Coronary artery (tissue), 2 donors: ENCODE measurements at regions not wholly inside any gene's neighbourhood (a gene's known extent, or its start where the extent isn't known, plus 50 kb on each side); places are given as distances from the start of the nearest gene placed in this dataset.
"Not testable (repeated sequence)": the region's sequence is repeated elsewhere in the genome, so short reads cannot be mapped to it uniquely, and the experiment has no call there.

Experiments
- DNase-seq: peaks from one replicate; pipeline ENCODE4 v3.0.0-alpha.2; 2017; ENCODE audit warnings: low spot score
- H3K27ac ChIP-seq, 2 donors: fragments of 200-600 bp; sonication (generic); one replicate each; pipeline ENCODE4 v1.5.1; 2016 to 2019
- H3K4me3 ChIP-seq: fragments of 200-600 bp; sonication (generic); 2 replicates; pipeline ENCODE4 v1.5.1; 2016; ENCODE audit warnings: mild to moderate bottlenecking, moderate library complexity
- CTCF ChIP-seq: fragments of 200-600 bp; sonication (generic); IDR thresholded peaks from one replicate; pipeline ENCODE4 v1.5.1; 2019; ENCODE audit warnings: antibody characterized with exemption

- no peak overlapping the region for H3K27ac ChIP-seq
- no peak for DNase-seq
- no peak overlapping the region for H3K4me3 ChIP-seq
- TF ChIP-seq CTCF: no peak
Observed at GRCh38 chr6:165766026-165766425, 103.0 kb upstream of the PDE10A start.

DNA sequence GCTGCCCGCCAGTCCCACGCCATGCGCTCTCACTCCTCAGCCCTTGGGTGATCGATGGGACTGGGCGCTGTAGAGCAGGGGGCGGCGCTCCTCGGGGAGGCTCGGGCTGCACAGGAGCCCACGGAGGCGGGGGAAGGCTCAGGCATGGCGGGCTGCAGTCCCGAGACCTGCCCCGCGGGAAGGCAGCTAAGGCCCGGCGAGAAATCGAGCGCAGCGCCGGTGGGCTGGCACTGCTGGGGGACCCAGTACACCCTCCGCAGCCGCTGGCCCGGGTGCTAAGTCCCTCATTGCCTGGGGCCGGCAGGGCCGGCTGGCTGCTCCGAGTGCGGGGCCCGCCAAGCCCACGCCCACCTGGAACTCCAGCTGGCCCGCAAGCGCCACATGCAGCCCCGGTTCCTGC lies 102.2 kb upstream of the PDE10A start:
- DNase-seq, H3K27ac ChIP-seq, H3K4me3 ChIP-seq: not testable (repeated sequence)

DNA sequence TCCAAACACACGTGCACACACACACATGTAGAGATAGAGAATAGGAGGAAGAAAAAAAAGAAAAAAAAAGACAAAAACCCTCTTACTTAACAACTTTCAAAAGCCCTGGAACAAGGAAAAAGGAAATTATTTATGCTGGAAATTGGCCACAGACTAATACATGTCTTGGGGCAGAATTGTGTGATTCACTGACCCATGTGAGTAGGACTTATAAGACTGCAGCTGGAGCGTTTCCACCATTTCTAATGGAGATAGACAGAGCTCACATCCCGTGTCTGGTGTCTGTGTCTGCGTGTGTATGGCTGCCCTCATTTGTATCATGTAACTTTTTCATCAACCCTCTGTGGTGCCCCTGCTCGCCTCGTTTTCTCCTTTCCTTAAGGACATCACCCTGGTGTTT lies 99.8 kb upstream of the PDE10A start:
- no peak overlapping the region for H3K27ac ChIP-seq
- TF ChIP-seq CTCF: no peak
- no peak for DNase-seq
- no peak overlapping the region for H3K4me3 ChIP-seq

DNA sequence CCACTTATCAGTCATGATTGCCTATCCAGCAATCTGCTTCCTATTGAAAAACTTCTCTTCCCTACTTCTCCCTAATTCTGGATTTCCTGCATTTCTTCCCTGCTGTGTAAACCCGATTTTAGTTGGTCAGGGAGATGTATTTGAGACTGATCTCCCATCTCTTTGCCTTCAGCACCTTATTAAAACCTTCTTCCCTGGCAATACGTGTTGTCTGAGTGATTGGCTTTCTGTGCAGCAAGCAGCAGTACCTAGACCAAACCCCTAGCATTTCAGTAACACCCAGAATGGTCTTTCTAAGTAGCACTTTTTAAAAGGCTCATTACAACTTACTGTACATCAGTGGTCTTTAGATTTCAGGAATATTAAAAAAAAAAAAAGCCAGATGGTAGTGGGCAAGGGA lies 99.1 kb upstream of the PDE10A start:
- H3K27ac ChIP-seq: no peak overlapping the region
- no peak overlapping the region for H3K4me3 ChIP-seq
- DNase-seq: no peak
- no peak for TF ChIP-seq CTCF

DNA sequence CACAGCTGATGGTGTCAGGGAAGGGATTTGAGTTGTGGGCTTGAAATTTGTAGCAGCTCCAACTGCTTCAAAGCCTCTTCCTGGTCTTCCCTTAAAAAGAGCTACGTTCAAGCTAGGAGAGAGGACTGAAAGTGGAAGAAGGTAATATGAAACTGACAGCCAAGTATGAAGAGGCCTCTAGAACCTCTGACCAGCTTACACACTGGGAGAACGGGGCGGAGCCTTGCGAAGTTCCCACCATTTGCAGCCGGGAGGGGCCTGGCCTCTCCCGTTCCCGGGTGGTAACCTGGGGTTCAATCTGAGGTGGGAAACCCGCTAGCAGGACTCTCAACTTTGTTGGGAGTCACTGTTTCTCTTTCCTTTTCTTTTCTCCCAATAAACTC lies 97.8 kb upstream of the PDE10A start:
- no peak overlapping the region for H3K4me3 ChIP-seq
- no peak for TF ChIP-seq CTCF
- DNase-seq: no peak
- no peak overlapping the region for H3K27ac ChIP-seq

DNA sequence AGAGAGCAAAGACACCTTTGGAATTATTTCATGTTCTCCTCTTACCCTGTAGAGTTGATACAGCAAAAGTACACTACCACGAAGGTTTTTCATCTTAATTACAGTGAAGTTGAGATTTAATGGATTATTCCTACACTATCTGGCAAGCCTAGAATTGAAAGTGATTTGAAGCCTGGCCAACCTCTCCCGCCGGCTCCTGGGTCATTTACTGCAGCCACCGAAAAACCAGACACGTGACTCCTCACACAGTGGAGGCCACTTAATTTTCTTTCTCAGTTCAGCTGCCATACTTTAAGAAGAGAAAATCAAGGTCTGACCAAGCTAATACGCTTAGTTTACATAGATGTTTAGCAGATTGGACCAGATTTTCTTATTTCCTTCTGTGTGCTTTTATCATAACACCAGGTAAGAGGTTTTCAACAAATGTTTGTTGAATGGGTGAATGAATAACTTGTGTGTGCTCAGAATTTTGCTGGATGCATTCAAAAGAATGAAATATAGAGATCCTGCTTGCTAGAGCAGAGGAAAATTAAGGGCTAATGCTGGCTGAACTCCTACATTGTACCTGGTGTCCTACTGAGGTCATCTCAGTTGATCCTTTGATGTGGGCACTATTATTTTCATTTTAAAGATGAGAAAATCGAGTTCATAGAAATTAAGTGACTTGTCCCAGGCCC lies 97.2 kb upstream of the PDE10A start:
- DNase-seq: no peak
- Histone ChIP-seq H3K27ac (no peak overlapping the region), H3K4me3 (no peak overlapping the region)

GRCh38 chr6:165758441-165758840 lies 95.4 kb upstream of the PDE10A start:
- Histone ChIP-seq H3K4me3 (no peak overlapping the region), H3K27ac (no peak overlapping the region)
- no peak for DNase-seq
- no peak for TF ChIP-seq CTCF

More for the DNA sequence above, 97.2 kb upstream of the PDE10A start:
- no peak for TF ChIP-seq CTCF
